Liver (tissue), 3 donors: ENCODE measurements at regions not wholly inside any gene's neighbourhood (a gene's known extent, or its start where the extent isn't known, plus 50 kb on each side); places are given as distances from the start of the nearest gene placed in this dataset.

Experiments
- ATF3 ChIP-seq: IDR thresholded peaks from 2 replicates; pipeline ENCODE4 v1.6.1; 2016; ENCODE audit warnings: antibody characterized with exemption
- CTCF ChIP-seq: fragments of 150-350 bp; IDR thresholded peaks from 2 replicates; pipeline ENCODE4 v1.5.1; 2017; ENCODE audit warnings: improper control_type of control experiment, low read depth, low read length; ENCODE audit not compliant: missing input control
- FOXA1 ChIP-seq: IDR thresholded peaks from 2 replicates; pipeline ENCODE4 v1.6.1; 2016; ENCODE audit warnings: antibody characterized with exemption
- GABPA ChIP-seq, 2 donors: IDR thresholded peaks in 1 of 2; conservative IDR thresholded peaks in 1 of 2; 2 replicates each; pipeline ENCODE4 v1.6.1; 2016; ENCODE audit warnings: antibody characterized with exemption in 2 of 2, mild to moderate bottlenecking in 1 of 2, moderate library complexity in 1 of 2
- JUND ChIP-seq, 2 donors: IDR thresholded peaks; 2 replicates each; pipeline ENCODE4 v1.6.1; 2016; ENCODE audit warnings: antibody characterized with exemption in 2 of 2
- MAX ChIP-seq: IDR thresholded peaks from 2 replicates; pipeline ENCODE4 v1.6.1; 2016; ENCODE audit warnings: antibody characterized with exemption
- RAD21 ChIP-seq, 2 donors: IDR thresholded peaks; 2 replicates each; pipeline ENCODE4 v1.6.1; 2016; ENCODE audit warnings: antibody characterized with exemption in 2 of 2, mild to moderate bottlenecking in 2 of 2
- RXRA ChIP-seq, 2 donors: IDR thresholded peaks; 2 replicates each; pipeline ENCODE4 v1.6.1; 2017 to 2018; ENCODE audit warnings: antibody characterized with exemption in 2 of 2, mild to moderate bottlenecking in 1 of 2
- SP1 ChIP-seq: IDR thresholded peaks from 2 replicates; pipeline ENCODE4 v1.6.1; 2018; ENCODE audit warnings: antibody characterized with exemption, mild to moderate bottlenecking
- TAF1 ChIP-seq: conservative IDR thresholded peaks from 2 replicates; pipeline ENCODE4 v1.6.1; 2016; ENCODE audit warnings: antibody characterized with exemption, mild to moderate bottlenecking
- YY1 ChIP-seq: IDR thresholded peaks from 2 replicates; pipeline ENCODE4 v1.6.1; 2016; ENCODE audit warnings: antibody characterized with exemption, mild to moderate bottlenecking
- donor health status: healthy.
- donor health status: healthy.

DNA sequence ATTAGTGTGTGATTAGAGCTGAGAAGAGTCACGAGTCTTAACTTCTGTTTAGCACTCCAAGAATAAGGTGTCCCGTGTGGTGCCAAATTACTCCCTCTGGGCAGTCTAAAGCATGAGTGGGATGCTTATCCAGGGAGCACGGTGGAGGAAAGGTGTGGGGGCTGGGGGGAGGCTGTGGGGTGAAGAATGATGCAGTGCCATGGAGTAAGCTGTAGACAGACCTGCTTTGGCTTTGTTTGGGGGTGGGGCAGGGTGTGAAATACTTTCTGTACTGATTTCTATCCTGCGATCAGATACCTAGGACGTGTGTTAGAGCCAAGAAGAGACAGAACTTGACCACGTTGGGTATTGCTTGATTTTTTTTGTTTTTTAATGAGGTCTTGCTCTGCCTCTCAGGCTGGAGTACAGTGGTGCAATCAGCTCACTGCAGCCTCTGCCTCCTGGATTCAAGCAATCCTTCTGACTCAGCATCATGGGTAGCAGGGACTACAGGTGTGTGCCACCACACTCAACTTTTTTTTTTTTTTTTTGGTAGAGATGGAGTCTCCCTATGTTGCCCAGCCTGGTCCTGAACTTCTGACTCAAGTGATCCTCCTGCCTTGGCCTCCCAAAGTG, 232.8 kb downstream of the MAN2A1 start:
- TF ChIP-seq SP1: no peak
- TF ChIP-seq CTCF: no peak
- no peak for TF ChIP-seq GABPA (IDR thresholded peaks at IDR 0.05 in 1 of 2, conservative IDR thresholded peaks at IDR 0.05 in 1 of 2)
- TF ChIP-seq YY1: no peak
- TF ChIP-seq JUND (IDR thresholded peaks at IDR 0.05): no peak
- no peak for TF ChIP-seq MAX
- TF ChIP-seq RAD21 (IDR thresholded peaks at IDR 0.05): no peak
- TF ChIP-seq FOXA1: no peak
- TF ChIP-seq TAF1: no peak
- no peak for TF ChIP-seq ATF3
- no peak for TF ChIP-seq RXRA (IDR thresholded peaks at IDR 0.05)
